Neural cell (in vitro differentiated cells): ENCODE measurements at regions not wholly inside any gene's neighbourhood (a gene's known extent, or its start where the extent isn't known, plus 50 kb on each side); places are given as distances from the start of the nearest gene placed in this dataset.

Experiments used
- H2AFZ ChIP-seq: fragments of 200-600, 300-800 bp; sonication (generic), shearing (Covaris generic); 2 replicates; pipeline ENCODE4 v1.6.0; 2014; ENCODE audit warnings: low read depth, mild to moderate bottlenecking, antibody characterized with exemption, low read length, moderate library complexity
- H3F3A ChIP-seq: fragments of 200-600 bp; shearing (Covaris generic); 2 replicates; pipeline ENCODE4 v1.6.1; 2016; ENCODE audit warnings: mild to moderate bottlenecking, moderate library complexity, mixed read lengths, antibody characterized with exemption, low read length; ENCODE audit not compliant: insufficient read depth, poor library complexity, severe bottlenecking
- H3K27ac ChIP-seq: fragments of 200-600, 300-800 bp; sonication (generic), shearing (Covaris generic); 2 replicates; pipeline ENCODE4 v1.5.1; 2014; ENCODE audit warnings: mild to moderate bottlenecking, low read length, moderate library complexity
- H3K27me3 ChIP-seq: fragments of 300-800, 200-600 bp; sonication (generic), shearing (Covaris generic); 2 replicates; pipeline ENCODE4 v1.6.0; 2014; ENCODE audit warnings: mild to moderate bottlenecking, low read depth, low read length, moderate library complexity; ENCODE audit not compliant: insufficient read depth
- H3K36me3 ChIP-seq: fragments of 300-800, 200-600 bp; sonication (generic), shearing (Covaris generic); 2 replicates; pipeline ENCODE4 v1.5.1; 2014; ENCODE audit warnings: mild to moderate bottlenecking, antibody characterized with exemption, low read length, moderate library complexity; ENCODE audit not compliant: insufficient read depth
- H3K4me2 ChIP-seq: fragments of 300-800, 200-600 bp; sonication (generic), shearing (Covaris generic); 2 replicates; pipeline ENCODE4 v1.6.0; 2014; ENCODE audit warnings: mild to moderate bottlenecking, low read length
- H3K4me3 ChIP-seq: fragments of 300-800, 200-600 bp; sonication (generic), shearing (Covaris generic); 2 replicates; pipeline ENCODE4 v1.5.1; 2014; ENCODE audit warnings: mild to moderate bottlenecking, low read length, moderate library complexity
- H3K79me2 ChIP-seq: fragments of 200-600 bp; shearing (Covaris generic); replicated peaks from 2 replicates; pipeline ENCODE4 v1.6.0; 2014; ENCODE audit warnings: mild to moderate bottlenecking, low read length, moderate library complexity; ENCODE audit not compliant: insufficient read depth
- H3K9ac ChIP-seq: fragments of 300-800, 200-600 bp; sonication (generic), shearing (Covaris generic); 2 replicates; pipeline ENCODE4 v1.6.1; 2016; ENCODE audit warnings: mild to moderate bottlenecking, low read length, mixed read lengths
- H3K9me2 ChIP-seq: fragments of 200-600 bp; shearing (Covaris generic); 2 replicates; pipeline ENCODE4 v1.6.1; 2016; ENCODE audit warnings: mild to moderate bottlenecking, low read length, mixed read lengths; ENCODE audit not compliant: insufficient read depth
- H3K9me3 ChIP-seq: fragments of 200-600, 300-800 bp; sonication (generic), shearing (Covaris generic); 2 replicates; pipeline ENCODE4 v1.6.1; 2016; ENCODE audit warnings: mild to moderate bottlenecking, mixed run types, low read length, moderate library complexity, mixed read lengths
- H4K20me1 ChIP-seq: fragments of 200-600 bp; shearing (Covaris generic); 2 replicates; pipeline ENCODE4 v1.6.1; 2016; ENCODE audit warnings: mild to moderate bottlenecking, mixed run types; ENCODE audit not compliant: insufficient read depth
- EP300 ChIP-seq: fragments of 450-650 bp; conservative IDR thresholded peaks from 2 replicates; pipeline ENCODE4 v1.6.1; 2014; ENCODE audit warnings: antibody characterized with exemption, mild to moderate bottlenecking, moderate library complexity; ENCODE audit not compliant: poor library complexity, severe bottlenecking
- EZH2 ChIP-seq: fragments of 200-600, 300-800 bp; shearing (Covaris generic), sonication (generic); IDR thresholded peaks from 2 replicates; pipeline ENCODE4 v1.6.1; 2014; ENCODE audit warnings: antibody characterized with exemption, low read length, borderline replicate concordance, mild to moderate bottlenecking; ENCODE audit not compliant: insufficient read depth, poor library complexity, severe bottlenecking
- MXI1 ChIP-seq: fragments of 450-650 bp; conservative IDR thresholded peaks from 2 replicates; pipeline ENCODE4 v1.6.1; 2014; ENCODE audit warnings: antibody characterized with exemption, mild to moderate bottlenecking; ENCODE audit not compliant: poor library complexity, severe bottlenecking
- POLR2AphosphoS5 ChIP-seq: IDR thresholded peaks from 2 replicates; pipeline ENCODE4 v1.6.1; 2012
- RAD21 ChIP-seq: fragments of 450-650 bp; conservative IDR thresholded peaks from 2 replicates; pipeline ENCODE4 v1.6.1; 2014; ENCODE audit warnings: antibody characterized with exemption, mild to moderate bottlenecking, moderate library complexity
- SMC3 ChIP-seq: fragments of 450-650 bp; conservative IDR thresholded peaks from 2 replicates; pipeline ENCODE4 v1.6.1; 2014; ENCODE audit warnings: antibody characterized with exemption, mild to moderate bottlenecking, moderate library complexity; ENCODE audit not compliant: poor library complexity
- TAF1 ChIP-seq: IDR thresholded peaks from 2 replicates; pipeline ENCODE4 v1.6.1; 2012; ENCODE audit warnings: low read depth
- TF ChIP-seq, protein P1 (sequence below): IDR thresholded peaks from 2 replicates; pipeline ENCODE4 v1.6.1; 2012; ENCODE audit warnings: borderline replicate concordance
- TF ChIP-seq, protein P2 (sequence below): fragments of 450-650 bp; IDR thresholded peaks from 2 replicates; pipeline ENCODE4 v1.5.1; 2014; ENCODE audit warnings: antibody characterized with exemption, mild to moderate bottlenecking, moderate library complexity; ENCODE audit not compliant: poor library complexity, severe bottlenecking

DNA sequence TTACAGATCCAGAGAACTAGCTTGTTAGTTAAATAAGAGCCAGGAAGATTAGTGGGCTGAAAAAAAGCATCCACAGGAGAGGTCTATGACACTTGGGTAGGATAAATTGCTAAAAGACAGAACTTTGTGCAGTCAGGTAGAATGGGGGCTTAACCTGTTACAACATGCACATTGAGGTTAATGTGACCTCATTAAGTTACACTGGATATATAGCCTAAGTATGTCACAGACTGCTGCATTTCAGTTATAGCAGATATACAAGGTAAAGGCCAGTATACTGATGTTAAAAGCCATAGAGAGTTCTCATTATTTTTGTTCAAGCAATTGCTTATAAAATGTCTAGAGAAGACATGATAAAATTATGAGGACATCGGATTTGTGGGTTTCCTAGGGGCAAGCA, 1179.9 kb upstream of the PCDH9 start:
- Histone ChIP-seq H2AFZ (no peak overlapping the region), H3K9ac (no peak overlapping the region), H4K20me1 (no peaks in the 10 kb centered on the region), H3K36me3 (no peaks in the 10 kb centered on the region), H3K27me3 (no peaks in the 10 kb centered on the region), H3K79me2 (no peaks in the 10 kb centered on the region), H3K27ac (no peak overlapping the region), H3K4me2 (no peak overlapping the region), H3K9me2 (no peaks in the 10 kb centered on the region), H3F3A (no peaks in the 10 kb centered on the region), H3K4me3 (no peak overlapping the region), H3K9me3 (peaks cover 4% of the 10 kb centered on the region)
- TF ChIP-seq SMC3 = no peak
- TF ChIP-seq POLR2AphosphoS5 = no peak
- no peak for TF ChIP-seq RAD21

DNA sequence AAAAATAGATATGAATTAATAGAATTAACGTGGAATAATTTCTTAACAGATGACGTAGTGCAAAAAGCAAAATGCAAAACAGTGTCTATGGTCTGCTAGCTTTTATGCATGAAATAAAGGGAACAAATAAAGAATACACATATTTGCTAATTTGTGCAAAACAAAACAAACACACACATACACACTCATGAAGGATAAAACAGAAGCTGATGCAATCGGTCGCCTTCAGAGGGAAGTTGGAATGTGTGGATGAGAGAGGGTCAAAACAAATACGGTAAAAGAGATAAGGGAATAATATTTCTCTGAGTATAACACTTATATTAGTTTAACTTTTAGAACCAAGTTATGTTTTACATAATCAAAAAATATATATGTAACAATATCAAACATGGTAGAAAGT, 1160.9 kb upstream of the PCDH9 start:
- H3K36me3 ChIP-seq = no peaks in the 10 kb centered on the region
- H2AFZ ChIP-seq = no peak overlapping the region
- no peaks in the 10 kb centered on the region for H3K27me3 ChIP-seq
- no peak overlapping the region for H3K4me2 ChIP-seq
- no peaks in the 10 kb centered on the region for H3K9me3 ChIP-seq
- H3K27ac ChIP-seq = no peak overlapping the region
- no peak overlapping the region for H3K4me3 ChIP-seq
- H3K79me2 ChIP-seq = no peaks in the 10 kb centered on the region
- H4K20me1 ChIP-seq = no peaks in the 10 kb centered on the region
- TF ChIP-seq TAF1 (no peak), SMC3 (no peak), EZH2 (no peak), RAD21 (no peak), MXI1 (no peak), POLR2AphosphoS5 (no peak), EP300 (no peak)
- TF ChIP-seq, protein P1, sequence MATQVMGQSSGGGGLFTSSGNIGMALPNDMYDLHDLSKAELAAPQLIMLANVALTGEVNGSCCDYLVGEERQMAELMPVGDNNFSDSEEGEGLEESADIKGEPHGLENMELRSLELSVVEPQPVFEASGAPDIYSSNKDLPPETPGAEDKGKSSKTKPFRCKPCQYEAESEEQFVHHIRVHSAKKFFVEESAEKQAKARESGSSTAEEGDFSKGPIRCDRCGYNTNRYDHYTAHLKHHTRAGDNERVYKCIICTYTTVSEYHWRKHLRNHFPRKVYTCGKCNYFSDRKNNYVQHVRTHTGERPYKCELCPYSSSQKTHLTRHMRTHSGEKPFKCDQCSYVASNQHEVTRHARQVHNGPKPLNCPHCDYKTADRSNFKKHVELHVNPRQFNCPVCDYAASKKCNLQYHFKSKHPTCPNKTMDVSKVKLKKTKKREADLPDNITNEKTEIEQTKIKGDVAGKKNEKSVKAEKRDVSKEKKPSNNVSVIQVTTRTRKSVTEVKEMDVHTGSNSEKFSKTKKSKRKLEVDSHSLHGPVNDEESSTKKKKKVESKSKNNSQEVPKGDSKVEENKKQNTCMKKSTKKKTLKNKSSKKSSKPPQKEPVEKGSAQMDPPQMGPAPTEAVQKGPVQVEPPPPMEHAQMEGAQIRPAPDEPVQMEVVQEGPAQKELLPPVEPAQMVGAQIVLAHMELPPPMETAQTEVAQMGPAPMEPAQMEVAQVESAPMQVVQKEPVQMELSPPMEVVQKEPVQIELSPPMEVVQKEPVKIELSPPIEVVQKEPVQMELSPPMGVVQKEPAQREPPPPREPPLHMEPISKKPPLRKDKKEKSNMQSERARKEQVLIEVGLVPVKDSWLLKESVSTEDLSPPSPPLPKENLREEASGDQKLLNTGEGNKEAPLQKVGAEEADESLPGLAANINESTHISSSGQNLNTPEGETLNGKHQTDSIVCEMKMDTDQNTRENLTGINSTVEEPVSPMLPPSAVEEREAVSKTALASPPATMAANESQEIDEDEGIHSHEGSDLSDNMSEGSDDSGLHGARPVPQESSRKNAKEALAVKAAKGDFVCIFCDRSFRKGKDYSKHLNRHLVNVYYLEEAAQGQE = no peak
- TF ChIP-seq, protein P2, sequence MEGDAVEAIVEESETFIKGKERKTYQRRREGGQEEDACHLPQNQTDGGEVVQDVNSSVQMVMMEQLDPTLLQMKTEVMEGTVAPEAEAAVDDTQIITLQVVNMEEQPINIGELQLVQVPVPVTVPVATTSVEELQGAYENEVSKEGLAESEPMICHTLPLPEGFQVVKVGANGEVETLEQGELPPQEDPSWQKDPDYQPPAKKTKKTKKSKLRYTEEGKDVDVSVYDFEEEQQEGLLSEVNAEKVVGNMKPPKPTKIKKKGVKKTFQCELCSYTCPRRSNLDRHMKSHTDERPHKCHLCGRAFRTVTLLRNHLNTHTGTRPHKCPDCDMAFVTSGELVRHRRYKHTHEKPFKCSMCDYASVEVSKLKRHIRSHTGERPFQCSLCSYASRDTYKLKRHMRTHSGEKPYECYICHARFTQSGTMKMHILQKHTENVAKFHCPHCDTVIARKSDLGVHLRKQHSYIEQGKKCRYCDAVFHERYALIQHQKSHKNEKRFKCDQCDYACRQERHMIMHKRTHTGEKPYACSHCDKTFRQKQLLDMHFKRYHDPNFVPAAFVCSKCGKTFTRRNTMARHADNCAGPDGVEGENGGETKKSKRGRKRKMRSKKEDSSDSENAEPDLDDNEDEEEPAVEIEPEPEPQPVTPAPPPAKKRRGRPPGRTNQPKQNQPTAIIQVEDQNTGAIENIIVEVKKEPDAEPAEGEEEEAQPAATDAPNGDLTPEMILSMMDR = no peak
- no peaks in the 10 kb centered on the region for H3F3A ChIP-seq
- H3K9ac ChIP-seq = no peak overlapping the region
- no peaks in the 10 kb centered on the region for H3K9me2 ChIP-seq

DNA sequence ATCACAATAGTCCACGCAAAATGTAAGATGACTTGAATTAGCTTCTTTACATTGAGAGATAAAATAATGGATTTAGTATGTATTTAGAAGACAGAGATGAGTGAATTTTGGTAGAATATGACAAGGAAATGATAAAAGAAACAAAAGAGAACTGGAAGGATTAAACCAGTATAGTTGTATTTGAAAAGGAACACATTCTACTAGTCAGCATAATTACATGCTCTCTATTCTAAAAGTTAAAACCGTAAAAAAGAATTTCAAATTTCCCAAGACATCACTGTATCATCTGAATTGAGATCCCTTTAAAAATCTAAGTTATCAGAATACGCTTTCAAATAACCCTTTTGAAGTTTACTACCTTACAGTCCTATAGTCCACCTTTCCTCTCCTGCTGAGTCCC, 1156.7 kb upstream of the PCDH9 start:
- TF ChIP-seq EZH2 (no peak), TAF1 (no peak), MXI1 (no peak), SMC3 (no peak), EP300 (no peak), POLR2AphosphoS5 (no peak), RAD21 (no peak)
- TF ChIP-seq, protein P2 = no peak
- TF ChIP-seq, protein P1 = no peak
- H4K20me1 ChIP-seq = no peaks in the 10 kb centered on the region

More for the DNA sequence above, 1156.7 kb upstream of the PCDH9 start:
- Histone ChIP-seq H3F3A (no peaks in the 10 kb centered on the region), H3K4me3 (no peak overlapping the region), H3K9me3 (no peaks in the 10 kb centered on the region), H3K27ac (no peak overlapping the region), H2AFZ (no peak overlapping the region), H3K9ac (no peak overlapping the region), H3K79me2 (no peaks in the 10 kb centered on the region), H3K9me2 (no peaks in the 10 kb centered on the region), H3K4me2 (no peak overlapping the region), H3K27me3 (no peaks in the 10 kb centered on the region), H3K36me3 (no peaks in the 10 kb centered on the region)
